ENCODE measurements at regions not wholly inside any gene's neighbourhood (a gene's known extent, or its start where the extent isn't known, plus 50 kb on each side); places are given as distances from the start of the nearest gene placed in this dataset.

- no peak for DNase-seq (ENCODE audit: low read depth in 4 of 4, low spot score in 3 of 4)
Observed at GRCh38 chr6:163813979-163814493, 399.5 kb downstream of the QKI start.

- no peak for DNase-seq (ENCODE audit: low read depth in 4 of 4, low spot score in 3 of 4)
Observed at GRCh38 chr6:163811317-163811716, 396.8 kb downstream of the QKI start.

DNA sequence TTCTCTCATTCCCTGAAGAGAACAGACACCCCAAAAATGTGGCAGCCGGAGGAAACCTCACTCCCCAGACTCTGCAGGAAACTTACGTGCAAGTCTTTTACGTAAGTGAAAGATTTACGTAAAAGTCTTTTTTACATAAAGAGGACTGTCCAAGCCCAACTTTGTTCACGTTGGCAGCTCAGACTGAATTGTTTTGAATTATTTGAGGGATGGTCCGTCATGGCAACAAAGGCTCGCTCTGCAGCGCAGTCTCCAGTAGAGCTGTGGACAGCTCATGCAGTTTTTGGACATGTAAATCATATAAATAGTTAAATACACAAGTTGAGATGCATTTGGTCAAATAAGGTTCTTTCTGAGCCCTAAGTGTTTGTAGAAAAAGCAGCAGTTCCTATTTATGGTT, 394.8 kb downstream of the QKI start:
- no peak for DNase-seq (ENCODE audit: low read depth in 4 of 4, low spot score in 3 of 4)

DNA sequence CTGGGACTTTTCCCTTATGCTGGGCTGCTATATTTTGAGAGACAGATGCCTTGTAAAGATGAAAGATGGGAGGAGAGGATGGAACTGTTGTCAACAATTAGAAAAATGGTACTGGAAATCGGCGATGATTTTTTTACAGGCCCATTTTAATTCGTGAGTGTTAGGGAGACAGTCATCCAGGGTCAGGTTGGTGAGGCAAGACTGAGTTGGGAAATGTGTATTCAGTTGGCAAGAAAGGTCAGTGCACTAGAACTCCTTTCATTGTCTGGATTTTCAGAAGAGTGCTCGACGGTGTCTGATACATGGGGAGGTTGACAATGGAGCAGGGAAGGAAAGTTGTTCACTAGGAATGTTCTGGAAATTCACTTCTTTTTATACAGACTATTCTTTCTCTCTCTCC, 394.4 kb downstream of the QKI start:
- DNase-seq (ENCODE audit: low read depth in 4 of 4, low spot score in 3 of 4): no peak

- DNase-seq (ENCODE audit: low read depth in 4 of 4, low spot score in 3 of 4): no peak
Observed at GRCh38 chr6:163808231-163808630, 393.7 kb downstream of the QKI start.

GRCh38 chr6:163806755-163807499, 392.4 kb downstream of the QKI start:
- no peak for DNase-seq (ENCODE audit: low read depth in 4 of 4, low spot score in 3 of 4)

DNA sequence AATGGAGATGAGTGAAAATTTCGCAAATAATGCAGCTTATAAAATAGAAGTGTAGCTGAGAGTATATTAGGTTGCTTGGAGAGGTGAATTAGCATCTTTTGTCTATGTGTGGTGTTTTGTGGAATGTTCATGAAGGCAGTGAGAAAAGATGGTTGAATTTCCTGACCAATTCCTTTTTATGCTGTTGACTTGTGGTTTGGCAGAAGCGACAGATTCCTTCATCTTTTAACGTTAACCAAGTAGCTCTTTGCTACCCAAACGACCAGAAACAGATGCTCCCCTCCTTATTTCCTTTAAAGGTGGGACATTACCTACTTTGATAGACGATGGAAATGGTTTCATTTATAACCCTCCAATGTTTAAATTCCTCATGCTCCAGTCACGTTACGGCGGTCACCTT, 390.5 kb downstream of the QKI start:
- no peak for DNase-seq (ENCODE audit: low read depth in 4 of 4, low spot score in 3 of 4)

GRCh38 chr6:163802267-163802666, 387.7 kb downstream of the QKI start:
- no peak for DNase-seq (ENCODE audit: low read depth in 4 of 4, low spot score in 3 of 4)

GRCh38 chr6:163797296-163797845, 382.9 kb downstream of the QKI start:
- DNase-seq (ENCODE audit: low read depth in 4 of 4, low spot score in 3 of 4): no peak

DNA sequence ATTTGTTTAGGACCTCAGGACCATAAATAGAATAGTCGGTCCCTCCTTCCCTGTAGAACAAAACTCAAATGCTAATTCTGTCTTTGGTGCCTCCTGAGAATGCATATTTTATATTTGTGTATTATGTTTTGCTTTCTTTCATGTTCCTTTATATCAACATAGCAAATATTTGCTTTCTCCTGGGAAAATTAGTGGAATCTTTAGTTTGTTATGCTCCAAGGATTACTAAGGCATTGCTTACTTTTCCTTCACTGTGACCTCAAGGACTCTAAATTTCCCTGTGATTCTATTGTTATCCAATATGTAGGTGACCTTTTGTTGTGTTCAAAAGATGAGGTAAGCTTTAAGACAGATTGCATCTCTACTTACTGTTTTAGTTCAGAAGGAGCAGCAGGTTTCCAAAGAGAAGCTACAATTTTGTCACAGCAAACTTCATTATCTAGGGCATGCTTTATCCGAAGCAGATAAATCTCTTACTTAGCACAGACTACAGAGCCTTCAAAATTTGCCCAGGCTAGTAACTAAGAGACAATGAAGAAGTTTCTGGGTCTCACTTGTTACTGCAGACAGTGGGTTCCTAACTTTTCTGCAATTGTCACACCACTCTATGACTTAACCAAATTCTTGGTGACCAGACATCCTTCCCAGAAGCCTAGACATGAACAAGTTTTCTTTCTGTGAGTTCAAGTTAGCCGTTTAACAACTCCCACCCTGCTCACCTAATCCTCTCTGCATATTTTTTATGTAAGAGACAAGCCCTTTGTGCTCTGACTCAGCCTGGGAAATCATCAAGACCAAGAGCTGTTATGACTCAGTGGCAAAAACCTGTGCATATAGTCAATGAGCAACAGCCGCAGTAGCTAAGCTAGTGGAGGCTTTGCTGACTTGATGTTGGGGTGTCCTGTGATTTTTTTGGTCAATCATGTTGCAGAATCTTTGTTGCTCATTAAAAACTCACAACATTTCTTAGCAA, 378.8 kb downstream of the QKI start:
- no peak for DNase-seq (ENCODE audit: low read depth in 4 of 4, low spot score in 3 of 4)

- peak in 3 of 4 donors; percentile 20 to 36 (median 28) for DNase-seq (ENCODE audit: low read depth in 4 of 4, low spot score in 3 of 4)
Observed at GRCh38 chr6:163790266-163790840, 375.8 kb downstream of the QKI start.

GRCh38 chr6:163789199-163789810, 374.8 kb downstream of the QKI start:
- DNase-seq (ENCODE audit: low read depth in 4 of 4, low spot score in 3 of 4): no peak

- DNase-seq (ENCODE audit: low read depth in 4 of 4, low spot score in 3 of 4): no peak
Observed at GRCh38 chr6:163786995-163787671, 372.6 kb downstream of the QKI start.

GRCh38 chr6:163782436-163783003, 368.0 kb downstream of the QKI start:
- no peak for DNase-seq (ENCODE audit: low read depth in 4 of 4, low spot score in 3 of 4)

GRCh38 chr6:163780994-163781393, 366.5 kb downstream of the QKI start:
- DNase-seq (ENCODE audit: low read depth in 4 of 4, low spot score in 3 of 4): peak in 2 of 4 donors; percentile 28 to 36

GRCh38 chr6:163779727-163780284, 365.3 kb downstream of the QKI start:
- DNase-seq (ENCODE audit: low read depth in 4 of 4, low spot score in 3 of 4): no peak

DNA sequence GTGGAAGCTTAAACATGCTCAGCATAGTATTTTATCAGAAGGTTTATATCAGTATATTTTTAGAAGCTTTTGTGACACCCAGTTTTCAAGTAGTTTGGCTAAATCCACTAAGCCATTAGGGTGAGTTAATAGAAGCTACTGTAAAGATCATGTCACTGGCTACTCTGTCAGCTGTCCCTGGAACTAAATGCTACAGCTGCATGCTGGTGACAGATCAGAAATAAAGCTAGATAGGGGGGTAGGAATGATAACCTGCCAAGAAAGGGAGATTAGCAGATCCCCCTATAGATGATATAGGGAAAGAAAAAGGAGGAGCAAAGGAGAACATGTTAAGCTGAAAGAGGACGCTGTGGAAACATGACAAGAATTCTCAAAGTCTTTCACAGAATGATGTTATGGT, 363.2 kb downstream of the QKI start:
- DNase-seq (ENCODE audit: low read depth in 4 of 4, low spot score in 3 of 4): no peak

GRCh38 chr6:163776906-163777686, 362.6 kb downstream of the QKI start:
- DNase-seq (ENCODE audit: low read depth in 4 of 4, low spot score in 3 of 4): no peak
